ENCODE measurements at regions not wholly inside any gene's neighbourhood (a gene's known extent, or its start where the extent isn't known, plus 50 kb on each side); places are given as distances from the start of the nearest gene placed in this dataset.

DNA sequence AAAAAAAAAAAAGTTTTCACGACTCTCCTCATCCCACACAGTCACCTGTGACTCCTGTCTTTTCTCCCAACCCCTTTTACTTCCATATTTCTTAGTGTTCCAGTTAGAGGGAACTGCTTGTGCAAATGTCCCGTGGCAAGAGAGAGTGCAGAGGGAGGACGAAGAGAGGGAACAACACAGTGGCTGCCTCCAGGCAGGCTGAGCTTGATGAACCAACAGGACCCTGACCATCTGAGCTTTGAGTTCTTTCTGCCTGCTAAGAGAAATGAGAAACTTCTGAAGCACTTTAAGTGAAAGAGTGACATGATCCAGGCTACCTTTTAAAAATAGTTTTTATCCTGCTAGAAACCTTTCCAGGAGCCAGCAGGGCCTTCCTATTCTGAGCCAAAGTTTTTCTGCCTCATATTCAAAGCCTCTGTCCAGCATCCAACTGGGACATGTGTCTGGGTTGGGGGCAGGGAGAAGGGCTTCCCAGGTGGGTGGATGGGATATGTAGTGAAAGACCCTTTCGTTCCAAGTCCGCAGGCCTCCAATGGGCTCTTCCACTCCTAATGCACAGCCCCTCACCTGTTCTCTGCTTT, 239.9 kb downstream of the OPA1 start:
- TF ChIP-seq CTCF (optimal IDR thresholded peaks at IDR 0.05 in 1 of 3, IDR thresholded peaks at IDR 0.05 in 1 of 3, conservative IDR thresholded peaks at IDR 0.05 in 1 of 3; ENCODE audit: extremely low read depth in 1 of 3, insufficient read depth in 2 of 3, low read length in 3 of 3) = no peak
- no peak for TF ChIP-seq EZH2 (IDR thresholded peaks at IDR 0.05; ENCODE audit: low read length)
- DNase-seq (ENCODE audit: low read depth, low spot score) = no peak
- no peak overlapping the region for H3K9ac ChIP-seq (ENCODE audit: control insufficient read depth, extremely low read depth, insufficient read depth, low read length)
- dilution Hi-C loops (cut with MboI; ENCODE audit: extremely low pct_ligation_motif_present, low sequenced_read_pairs) = no loop called here
- no peak for FAIRE-seq
- H3K36me3 ChIP-seq (ENCODE audit: control insufficient read depth in 2 of 2, extremely low read depth in 1 of 2, insufficient read depth in 2 of 2, low read length in 2 of 2) = no peaks in the 10 kb centered on the region
- H3K9me3 ChIP-seq (ENCODE audit: control insufficient read depth, low read depth, low read length) = no peaks in the 10 kb centered on the region
- no peak overlapping the region for H3K4me3 ChIP-seq (ENCODE audit: control insufficient read depth in 2 of 3, extremely low read depth in 1 of 3, insufficient read depth in 2 of 3, low read depth in 1 of 3, low read length in 3 of 3)
- H3K79me2 ChIP-seq (ENCODE audit: control insufficient read depth, insufficient read depth, low read length) = no peaks in the 10 kb centered on the region
- no peaks in the 10 kb centered on the region for H3K27me3 ChIP-seq (ENCODE audit: control insufficient read depth, extremely low read depth, insufficient read depth, low read length)
- no peak overlapping the region for H3K4me2 ChIP-seq (ENCODE audit: control insufficient read depth, extremely low read depth, insufficient read depth, low read depth, low read length)
- H3K4me1 ChIP-seq (ENCODE audit: control insufficient read depth, extremely low read depth, insufficient read depth, low read length) = peaks cover 64% of the 10 kb centered on the region
- no peaks in the 10 kb centered on the region for H3K9me1 ChIP-seq (ENCODE audit: control insufficient read depth, extremely low read depth, insufficient read depth, low read length)
- H2AFZ ChIP-seq (ENCODE audit: control insufficient read depth, low read length) = no peak overlapping the region
- no peak overlapping the region for H3K27ac ChIP-seq (ENCODE audit: control insufficient read depth, insufficient read depth, low read length)
- H4K20me1 ChIP-seq (ENCODE audit: control insufficient read depth, extremely low read depth, insufficient read depth, low read length) = no peaks in the 10 kb centered on the region

DNA sequence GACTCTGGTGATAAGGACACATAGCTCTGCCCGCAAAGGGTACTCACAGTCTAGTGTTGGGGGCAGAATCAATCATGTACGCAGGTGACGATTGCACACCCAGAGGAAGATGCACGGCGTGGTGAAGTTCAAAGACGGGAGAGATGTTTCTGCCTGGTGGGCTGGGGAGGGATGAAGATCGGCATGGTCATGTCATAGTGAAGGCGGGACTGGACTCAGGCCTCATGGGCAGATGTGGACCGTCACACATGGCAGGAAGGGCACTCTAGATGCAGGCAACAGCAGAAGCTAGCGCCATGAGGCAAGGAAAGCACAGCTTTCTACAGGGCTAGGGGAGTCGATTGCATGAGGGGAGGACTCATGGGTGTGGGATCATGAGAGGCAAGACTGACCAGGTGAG, 240.6 kb downstream of the OPA1 start:
- no peak overlapping the region for H2AFZ ChIP-seq (ENCODE audit: control insufficient read depth, low read length)
- dilution Hi-C loops (cut with MboI; ENCODE audit: extremely low pct_ligation_motif_present, low sequenced_read_pairs) = no loop called here
- no peaks in the 10 kb centered on the region for H4K20me1 ChIP-seq (ENCODE audit: control insufficient read depth, extremely low read depth, insufficient read depth, low read length)
- no peaks in the 10 kb centered on the region for H3K36me3 ChIP-seq (ENCODE audit: control insufficient read depth in 2 of 2, extremely low read depth in 1 of 2, insufficient read depth in 2 of 2, low read length in 2 of 2)
- H3K4me1 ChIP-seq (ENCODE audit: control insufficient read depth, extremely low read depth, insufficient read depth, low read length) = peaks cover 60% of the 10 kb centered on the region
- H3K79me2 ChIP-seq (ENCODE audit: control insufficient read depth, insufficient read depth, low read length) = no peaks in the 10 kb centered on the region
- no peak overlapping the region for H3K4me3 ChIP-seq (ENCODE audit: control insufficient read depth in 2 of 3, extremely low read depth in 1 of 3, insufficient read depth in 2 of 3, low read depth in 1 of 3, low read length in 3 of 3)
- no peaks in the 10 kb centered on the region for H3K27me3 ChIP-seq (ENCODE audit: control insufficient read depth, extremely low read depth, insufficient read depth, low read length)
- no peak for TF ChIP-seq CTCF (optimal IDR thresholded peaks at IDR 0.05 in 1 of 3, IDR thresholded peaks at IDR 0.05 in 1 of 3, conservative IDR thresholded peaks at IDR 0.05 in 1 of 3; ENCODE audit: extremely low read depth in 1 of 3, insufficient read depth in 2 of 3, low read length in 3 of 3)
- TF ChIP-seq EZH2 (IDR thresholded peaks at IDR 0.05; ENCODE audit: low read length) = no peak
- H3K9me3 ChIP-seq (ENCODE audit: control insufficient read depth, low read depth, low read length) = no peaks in the 10 kb centered on the region
- no peaks in the 10 kb centered on the region for H3K9me1 ChIP-seq (ENCODE audit: control insufficient read depth, extremely low read depth, insufficient read depth, low read length)
- H3K9ac ChIP-seq (ENCODE audit: control insufficient read depth, extremely low read depth, insufficient read depth, low read length) = no peak overlapping the region
- DNase-seq (ENCODE audit: low read depth, low spot score) (no peak), FAIRE-seq (no peak)
- H3K27ac ChIP-seq (ENCODE audit: control insufficient read depth, insufficient read depth, low read length) = no peak overlapping the region
- H3K4me2 ChIP-seq (ENCODE audit: control insufficient read depth, extremely low read depth, insufficient read depth, low read depth, low read length) = no peak overlapping the region

Data from keratinocyte (primary cell).